Psoas muscle (tissue), 7 donors: ENCODE measurements at regions not wholly inside any gene's neighbourhood (a gene's known extent, or its start where the extent isn't known, plus 50 kb on each side); places are given as distances from the start of the nearest gene placed in this dataset.

Experiments
- ATAC-seq, 4 donors: fragments of 200-7000 bp; cut with Tn5 transposase; one replicate each; pipeline ENCODE4 v1.9.1; 2020; ENCODE audit warnings: moderate library complexity in 3 of 4, mild to moderate bottlenecking in 2 of 4
- DNase-seq, 2 donors: peaks; one replicate each; pipeline ENCODE4 v3.0.0-alpha.2; 2020
- H3K27ac ChIP-seq: fragments of 200-600 bp; one replicate; pipeline ENCODE4 v1.8.0; 2022
- H3K27me3 ChIP-seq, 3 donors: fragments of 200-600 bp in 1 of 3; one replicate each; pipeline versions ENCODE4 v1.6.1 to v1.8.0; 2013 to 2022; ENCODE audit warnings: low read length in 2 of 3, mild to moderate bottlenecking in 2 of 3, moderate library complexity in 1 of 3; ENCODE audit not compliant: insufficient read depth in 3 of 3
- H3K36me3 ChIP-seq, 2 donors: fragments of 200-600 bp in 1 of 2; one replicate each; pipeline versions ENCODE4 v1.6.1 to v1.8.0; 2013 to 2022; ENCODE audit warnings: low read depth in 1 of 2, mild to moderate bottlenecking in 1 of 2, moderate library complexity in 1 of 2; ENCODE audit not compliant: insufficient read depth in 1 of 2
- H3K4me1 ChIP-seq: fragments of 200-600 bp; one replicate; pipeline ENCODE4 v1.8.0; 2022
- H3K4me3 ChIP-seq: fragments of 200-600 bp; one replicate; pipeline ENCODE4 v1.8.0; 2022; ENCODE audit warnings: mild to moderate bottlenecking
- H3K9me3 ChIP-seq: fragments of 200-600 bp; one replicate; pipeline ENCODE4 v1.8.0; 2022
- WGBS, 3 donors: extraction: QIAGEN DNeasy Blood & Tissue Kit; methylation state at CpG; one replicate each; pipeline versions ENCODE4 v1.1.6 to v1.1.7; 2013; 5-methylcytosine and 5-hydroxymethylcytosine counted together
- intact Hi-C, 2 donors: fragments of 100-400 bp; cut with DNase I; formaldehyde crosslinking; loops; one replicate each; pipeline versions ENCODE4 v1.11.0 to v1.14.2; 2022
- TF ChIP-seq, protein P1 (sequence below): fragments of 200-600 bp; IDR thresholded peaks from one replicate; pipeline ENCODE4 v1.8.0; 2022; ENCODE audit warnings: antibody characterized with exemption
- donor health status: healthy with polysubstance abuse.
- donor health status: DM: no; HTN: no; CAD: no; lungs with moderate emphysema.
- donor health status: Bipolar disorder and iron deficiency.
- donor health status: healthy.
- donor health status: DM: yes; HTN: yes; CAD: no.
- donor health status: DM: no; HTN: no; CAD: no.
- donor health status: DM: yes; HTN: yes; CAD: no.

GRCh38 chr2:226272435-226272834 lies 527.2 kb downstream of the IRS1 start:
- 60 to 80% (median 77%) methylated on average over 1 of the region's 1 CpG for WGBS, 3 donors
- H3K36me3 ChIP-seq: no peaks in the 10 kb centered on the region
- TF ChIP-seq, protein P1, sequence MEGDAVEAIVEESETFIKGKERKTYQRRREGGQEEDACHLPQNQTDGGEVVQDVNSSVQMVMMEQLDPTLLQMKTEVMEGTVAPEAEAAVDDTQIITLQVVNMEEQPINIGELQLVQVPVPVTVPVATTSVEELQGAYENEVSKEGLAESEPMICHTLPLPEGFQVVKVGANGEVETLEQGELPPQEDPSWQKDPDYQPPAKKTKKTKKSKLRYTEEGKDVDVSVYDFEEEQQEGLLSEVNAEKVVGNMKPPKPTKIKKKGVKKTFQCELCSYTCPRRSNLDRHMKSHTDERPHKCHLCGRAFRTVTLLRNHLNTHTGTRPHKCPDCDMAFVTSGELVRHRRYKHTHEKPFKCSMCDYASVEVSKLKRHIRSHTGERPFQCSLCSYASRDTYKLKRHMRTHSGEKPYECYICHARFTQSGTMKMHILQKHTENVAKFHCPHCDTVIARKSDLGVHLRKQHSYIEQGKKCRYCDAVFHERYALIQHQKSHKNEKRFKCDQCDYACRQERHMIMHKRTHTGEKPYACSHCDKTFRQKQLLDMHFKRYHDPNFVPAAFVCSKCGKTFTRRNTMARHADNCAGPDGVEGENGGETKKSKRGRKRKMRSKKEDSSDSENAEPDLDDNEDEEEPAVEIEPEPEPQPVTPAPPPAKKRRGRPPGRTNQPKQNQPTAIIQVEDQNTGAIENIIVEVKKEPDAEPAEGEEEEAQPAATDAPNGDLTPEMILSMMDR: no peak
- H3K27me3 ChIP-seq: no peaks in the 10 kb centered on the region
- H3K9me3 ChIP-seq: no peaks in the 10 kb centered on the region
- intact Hi-C loops: loop anchor here in 1 of 2 donors (5.0 kb wide), 1 partner anchor 525 kb away; the partner anchor contains the start of gene IRS1
- no peak overlapping the region for H3K27ac ChIP-seq
- ATAC-seq: no peak
- peaks cover 4% of the 10 kb centered on the region for H3K4me1 ChIP-seq
- no peak for DNase-seq
- no peak overlapping the region for H3K4me3 ChIP-seq

GRCh38 chr2:226270285-226271058 lies 529.1 kb downstream of the IRS1 start:
- no peaks in the 10 kb centered on the region for H3K27me3 ChIP-seq
- H3K27ac ChIP-seq: no peak overlapping the region
- no peaks in the 10 kb centered on the region for H3K9me3 ChIP-seq
- WGBS, 3 donors: 29 to 38% (median 35%) methylated on average over 6 of the region's 6 CpGs
- ATAC-seq: peak in 1 of 4 donors; percentile 42
- no peaks in the 10 kb centered on the region for H3K36me3 ChIP-seq
- peaks cover 4% of the 10 kb centered on the region for H3K4me1 ChIP-seq
- DNase-seq: no peak
- TF ChIP-seq, protein P1: no peak
- intact Hi-C loops: loop anchor here in 1 of 2 donors (5.0 kb wide), 1 partner anchor 527 kb away; the partner anchor contains the start of gene IRS1
- no peak overlapping the region for H3K4me3 ChIP-seq

- Histone ChIP-seq H3K36me3 (no peaks in the 10 kb centered on the region), H3K27ac (no peak overlapping the region), H3K4me3 (no peak overlapping the region), H3K9me3 (no peaks in the 10 kb centered on the region), H3K27me3 (no peaks in the 10 kb centered on the region), H3K4me1 (no peaks in the 10 kb centered on the region)
- TF ChIP-seq, protein P1: no peak
- ATAC-seq (peak in 1 of 4 donors; percentile 35), DNase-seq (no peak)
- 41 to 67% (median 47%) methylated on average over 3 of the region's 3 CpGs for WGBS, 3 donors
- intact Hi-C loops: no loop called here
Observed at GRCh38 chr2:226267516-226268289, 531.9 kb downstream of the IRS1 start.

GRCh38 chr2:226256709-226257376 lies 542.8 kb downstream of the IRS1 start:
- ATAC-seq (peak in 3 of 4 donors; percentile 25 to 64 (median 41)), DNase-seq (no peak)
- 22 to 32% (median 23%) methylated on average over 4 of the region's 4 CpGs for WGBS, 3 donors
- no peaks in the 10 kb centered on the region for H3K9me3 ChIP-seq
- H3K4me3 ChIP-seq: no peak overlapping the region
- H3K27me3 ChIP-seq: no peaks in the 10 kb centered on the region
- no peaks in the 10 kb centered on the region for H3K4me1 ChIP-seq
- TF ChIP-seq, protein P1: no peak
- intact Hi-C loops: no loop called here
- H3K27ac ChIP-seq: no peak overlapping the region
- H3K36me3 ChIP-seq: no peaks in the 10 kb centered on the region
